HEK293 (cell line): ENCODE measurements at regions not wholly inside any gene's neighbourhood (a gene's known extent, or its start where the extent isn't known, plus 50 kb on each side); places are given as distances from the start of the nearest gene placed in this dataset.

Source experiments
- CTCF ChIA-PET: fragments of 350-600 bp; formaldehyde crosslinking; extraction: SDS; loops from one replicate; lab custom pipeline; 2021; ENCODE audit warnings: antibody characterized with exemption; lab: Yijun Ruan, JAX
- POLR2A ChIA-PET: fragments of 300-600 bp; formaldehyde crosslinking; extraction: SDS; loops from one replicate; lab custom pipeline; 2020; ENCODE audit warnings: antibody characterized with exemption, inconsistent platforms; lab: Yijun Ruan, JAX
- H3K27ac ChIP-seq: fragments of 200-500 bp; sonication (Bioruptor generic); 2 replicates; pipeline ENCODE4 v1.5.1; 2014; ENCODE audit warnings: low read depth, low read length, control low read depth, inconsistent platforms; ENCODE audit errors: extremely low read depth
- H3K36me3 ChIP-seq, 2 experiments: fragments of 200-500 bp in 1 of 2; sonication (Bioruptor generic) in 1 of 2; 1 replicate in 1 of 2; 2 replicates in 1 of 2; pipeline ENCODE4 v1.5.1; 2014 to 2017; ENCODE audit warnings: inconsistent platforms in 2 of 2, low read length in 2 of 2; ENCODE audit not compliant: control insufficient read depth in 2 of 2, insufficient read depth in 1 of 2
- H3K4me1 ChIP-seq: fragments of 200-500 bp; sonication (Bioruptor generic); 2 replicates; pipeline ENCODE4 v1.5.1; 2014; ENCODE audit warnings: mild to moderate bottlenecking, low read length, inconsistent platforms; ENCODE audit not compliant: control insufficient read depth, insufficient read depth
- H3K4me3 ChIP-seq: 2 replicates; pipeline ENCODE4 v1.5.1; 2011; ENCODE audit warnings: low read depth, mild to moderate bottlenecking, control low read depth, low read length, moderate library complexity
- H3K9me3 ChIP-seq: fragments of 200-500 bp; sonication (Bioruptor generic); 2 replicates; pipeline ENCODE4 v1.5.1; 2014; ENCODE audit warnings: low read depth, low read length, inconsistent platforms; ENCODE audit not compliant: control insufficient read depth, insufficient read depth
- EGR2 ChIP-seq: fragments of 450-650 bp; formaldehyde crosslinking; IDR thresholded peaks from 2 replicates; pipeline ENCODE4 v1.5.1; 2016; ENCODE audit warnings: low read depth, missing biosample characterization, missing genetic modification characterization
- GLIS1 ChIP-seq: fragments of 450-650 bp; formaldehyde crosslinking; IDR thresholded peaks from 2 replicates; pipeline ENCODE4 v1.5.1; 2016; ENCODE audit warnings: missing biosample characterization, missing genetic modification characterization
- HOXD13 ChIP-seq: sonication (generic); formaldehyde crosslinking; IDR thresholded peaks from 2 replicates; pipeline ENCODE4 v1.8.0; 2022; ENCODE audit warnings: missing genetic modification reagents, borderline replicate concordance
- KLF7 ChIP-seq: fragments of 450-650 bp; formaldehyde crosslinking; IDR thresholded peaks from 2 replicates; pipeline ENCODE4 v1.5.1; 2016; ENCODE audit warnings: missing biosample characterization, missing genetic modification characterization, borderline replicate concordance
- PBX3 ChIP-seq: sonication (generic); formaldehyde crosslinking; IDR thresholded peaks from 2 replicates; pipeline ENCODE4 v1.8.1; 2022; ENCODE audit warnings: mild to moderate bottlenecking, moderate library complexity, missing genetic modification reagents
- PRDM2 ChIP-seq: fragments of 450-650 bp; formaldehyde crosslinking; IDR thresholded peaks from 2 replicates; pipeline ENCODE4 v1.5.1; 2016; ENCODE audit warnings: missing biosample characterization, missing genetic modification characterization, borderline replicate concordance
- SP7 ChIP-seq: fragments of 450-650 bp; formaldehyde crosslinking; IDR thresholded peaks from 2 replicates; pipeline ENCODE4 v1.5.1; 2016; ENCODE audit warnings: missing biosample characterization, missing genetic modification characterization
- ZNF121 ChIP-seq: fragments of 450-650 bp; formaldehyde crosslinking; IDR thresholded peaks from 2 replicates; pipeline ENCODE4 v1.5.1; 2016; ENCODE audit warnings: missing biosample characterization, missing genetic modification characterization
- ZNF174 ChIP-seq: fragments of 450-650 bp; formaldehyde crosslinking; IDR thresholded peaks from 2 replicates; pipeline ENCODE4 v1.5.0; 2017; ENCODE audit warnings: missing biosample characterization, mild to moderate bottlenecking, missing genetic modification characterization
- ZNF239 ChIP-seq: fragments of 450-650 bp; formaldehyde crosslinking; IDR thresholded peaks from 2 replicates; pipeline ENCODE4 v1.5.1; 2016; ENCODE audit warnings: missing biosample characterization, missing genetic modification characterization
- ZNF544 ChIP-seq: fragments of 450-650 bp; formaldehyde crosslinking; IDR thresholded peaks from 2 replicates; pipeline ENCODE4 v1.5.0; 2017; ENCODE audit warnings: missing biosample characterization, missing genetic modification characterization
- ZNF600 ChIP-seq: fragments of 450-650 bp; formaldehyde crosslinking; IDR thresholded peaks from 2 replicates; pipeline ENCODE4 v1.5.1; 2016; ENCODE audit warnings: missing biosample characterization, missing genetic modification characterization
- ZNF654 ChIP-seq: fragments of 450-650 bp; formaldehyde crosslinking; IDR thresholded peaks from 2 replicates; pipeline ENCODE4 v1.5.1; 2016; ENCODE audit warnings: low read depth, missing biosample characterization, missing genetic modification characterization
- ZNF768 ChIP-seq: fragments of 450-650 bp; formaldehyde crosslinking; IDR thresholded peaks from 2 replicates; pipeline ENCODE4 v1.5.1; 2018; ENCODE audit warnings: missing biosample characterization, mild to moderate bottlenecking, missing genetic modification characterization
- TF ChIP-seq, protein P1 (sequence below): fragments of 450-650 bp; formaldehyde crosslinking; IDR thresholded peaks from 2 replicates; pipeline ENCODE4 v1.5.1; 2017; ENCODE audit warnings: missing biosample characterization, missing genetic modification characterization

DNA sequence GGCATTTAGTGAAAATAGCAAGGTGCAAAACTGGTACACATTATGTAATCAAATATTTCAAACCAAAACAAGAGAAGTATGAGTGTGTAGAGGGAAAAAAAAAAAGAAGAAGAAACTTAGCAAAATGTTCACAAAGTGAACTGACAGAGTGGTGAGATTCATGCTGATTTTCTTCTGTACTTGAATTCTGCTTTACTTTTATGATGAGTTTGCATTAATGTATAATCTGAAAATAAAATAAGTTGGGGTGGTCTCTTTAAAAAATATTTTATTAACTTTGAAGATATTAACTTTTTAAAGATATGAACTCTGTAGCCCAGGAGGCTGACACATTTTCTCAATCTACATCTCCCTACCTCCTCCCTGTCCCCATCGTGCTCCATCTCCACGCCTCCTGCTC is 185.1 kb downstream of the QDPR start (continued):
- TF ChIP-seq PBX3 (CRISPR knock-in tag) (no peak), ZNF600 (no peak), ZNF239 (no peak), ZNF544 (no peak), GLIS1 (no peak), HOXD13 (CRISPR knock-in tag) (no peak), ZNF121 (tag by site-specific recombination) (no peak)
- TF ChIP-seq, protein P1, sequence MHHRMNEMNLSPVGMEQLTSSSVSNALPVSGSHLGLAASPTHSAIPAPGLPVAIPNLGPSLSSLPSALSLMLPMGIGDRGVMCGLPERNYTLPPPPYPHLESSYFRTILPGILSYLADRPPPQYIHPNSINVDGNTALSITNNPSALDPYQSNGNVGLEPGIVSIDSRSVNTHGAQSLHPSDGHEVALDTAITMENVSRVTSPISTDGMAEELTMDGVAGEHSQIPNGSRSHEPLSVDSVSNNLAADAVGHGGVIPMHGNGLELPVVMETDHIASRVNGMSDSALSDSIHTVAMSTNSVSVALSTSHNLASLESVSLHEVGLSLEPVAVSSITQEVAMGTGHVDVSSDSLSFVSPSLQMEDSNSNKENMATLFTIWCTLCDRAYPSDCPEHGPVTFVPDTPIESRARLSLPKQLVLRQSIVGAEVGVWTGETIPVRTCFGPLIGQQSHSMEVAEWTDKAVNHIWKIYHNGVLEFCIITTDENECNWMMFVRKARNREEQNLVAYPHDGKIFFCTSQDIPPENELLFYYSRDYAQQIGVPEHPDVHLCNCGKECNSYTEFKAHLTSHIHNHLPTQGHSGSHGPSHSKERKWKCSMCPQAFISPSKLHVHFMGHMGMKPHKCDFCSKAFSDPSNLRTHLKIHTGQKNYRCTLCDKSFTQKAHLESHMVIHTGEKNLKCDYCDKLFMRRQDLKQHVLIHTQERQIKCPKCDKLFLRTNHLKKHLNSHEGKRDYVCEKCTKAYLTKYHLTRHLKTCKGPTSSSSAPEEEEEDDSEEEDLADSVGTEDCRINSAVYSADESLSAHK (tag by site-specific recombination), result no peak

DNA sequence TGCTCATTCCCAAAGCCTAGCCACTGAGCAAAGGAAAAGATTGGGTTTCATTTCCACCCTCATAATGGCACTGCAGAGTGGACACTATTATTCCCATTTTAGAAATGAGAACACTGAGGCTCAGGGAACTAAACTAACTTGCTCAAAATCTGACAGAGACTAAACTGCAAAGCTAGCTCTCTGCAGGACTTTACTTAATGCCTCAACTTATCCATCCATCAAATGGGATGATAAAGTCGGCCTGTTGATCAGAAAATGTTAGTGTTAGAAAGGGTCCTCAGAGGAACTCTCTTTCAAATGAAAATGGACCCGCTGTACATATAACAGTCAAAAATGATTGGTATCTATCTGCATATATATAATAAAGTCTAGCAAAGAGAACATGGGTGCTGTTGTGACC is 186.8 kb downstream of the QDPR start:
- POLR2A ChIA-PET, result no interaction called here
- H3K36me3 ChIP-seq, result no peaks in the 10 kb centered on the region
- H3K9me3 ChIP-seq, result no peaks in the 10 kb centered on the region
- no peaks in the 10 kb centered on the region for H3K4me1 ChIP-seq
- TF ChIP-seq SP7 (tag by site-specific recombination) (no peak), ZNF174 (tag by site-specific recombination) (no peak), EGR2 (tag by site-specific recombination) (no peak), PRDM2 (no peak), KLF7 (tag by site-specific recombination) (no peak)
- TF ChIP-seq, all 188 proteins: peak for 0
- H3K27ac ChIP-seq, result no peak overlapping the region
- CTCF ChIA-PET, result interaction anchor here (0.6 to 1.7 kb wide), 21 partner anchors 9 to 1036 kb away, joined by 3 to 6 read pairs (median 3); no protein-coding TSS in a partner anchor
- H3K4me3 ChIP-seq, result no peak overlapping the region

GRCh38 chr4:17324386-17324830 is 187.5 kb downstream of the QDPR start:
- ChIA-PET CTCF (interaction anchor here (0.6 to 1.7 kb wide), 26 partner anchors 9 to 1036 kb away, joined by 3 to 6 read pairs (median 4); no protein-coding TSS in a partner anchor), POLR2A (interaction anchor here (0.7 kb wide), 1 partner anchor 531 kb away, joined by 3 read pairs; no protein-coding TSS in a partner anchor)
- no peak overlapping the region for H3K4me3 ChIP-seq
- no peaks in the 10 kb centered on the region for H3K9me3 ChIP-seq
- H3K27ac ChIP-seq, result no peak overlapping the region
- no peaks in the 10 kb centered on the region for H3K4me1 ChIP-seq
- H3K36me3 ChIP-seq, result no peaks in the 10 kb centered on the region
- TF ChIP-seq ZNF654 (tag by site-specific recombination), result peak; percentile 60
- TF ChIP-seq ZNF768 (tag by site-specific recombination), result no peak
- TF ChIP-seq, all 188 proteins: peak for 1
